Glutamatergic neuron (in vitro differentiated cells): ENCODE measurements at regions not wholly inside any gene's neighbourhood (a gene's known extent, or its start where the extent isn't known, plus 50 kb on each side); places are given as distances from the start of the nearest gene placed in this dataset.

ENCODE experiments used
- DNase-seq: peaks from one replicate; pipeline ENCODE4 v3.0.0; 2022
- H3K27ac Mint-ChIP-seq: one replicate; pipeline ENCODE4 v1.8.0; 2020; ENCODE audit warnings: mild to moderate bottlenecking, mixed read lengths, inconsistent platforms; ENCODE audit not compliant: unreplicated experiment
- H3K27me3 Mint-ChIP-seq: one replicate; pipeline ENCODE4 v1.8.0; 2020; ENCODE audit warnings: mild to moderate bottlenecking, moderate library complexity, mixed read lengths, inconsistent platforms; ENCODE audit not compliant: unreplicated experiment
- H3K36me3 Mint-ChIP-seq: one replicate; pipeline ENCODE4 v1.8.0; 2020; ENCODE audit warnings: mild to moderate bottlenecking, mixed read lengths, inconsistent platforms; ENCODE audit not compliant: unreplicated experiment
- H3K4me1 Mint-ChIP-seq: one replicate; pipeline ENCODE4 v1.8.0; 2020; ENCODE audit warnings: mild to moderate bottlenecking, low read depth, mixed read lengths, inconsistent platforms; ENCODE audit not compliant: unreplicated experiment
- H3K4me3 Mint-ChIP-seq: one replicate; pipeline ENCODE4 v1.8.0; 2020; ENCODE audit warnings: mild to moderate bottlenecking, mixed read lengths, inconsistent platforms; ENCODE audit not compliant: unreplicated experiment
- H3K9me3 Mint-ChIP-seq: one replicate; pipeline ENCODE4 v1.8.0; 2020; ENCODE audit warnings: mild to moderate bottlenecking, moderate library complexity, mixed read lengths, inconsistent platforms; ENCODE audit not compliant: unreplicated experiment
- CTCF ChIP-seq: fragments of 200-600 bp; sonication (generic); IDR thresholded peaks from one replicate; pipeline ENCODE4 v1.5.0; 2021; ENCODE audit not compliant: partially characterized antibody, unreplicated experiment

- Mint-ChIP-seq H3K4me1 (no peaks in the 10 kb centered on the region), H3K4me3 (no peak overlapping the region), H3K36me3 (no peaks in the 10 kb centered on the region), H3K27me3 (peaks cover 2% of the 10 kb centered on the region), H3K9me3 (no peaks in the 10 kb centered on the region), H3K27ac (no peak overlapping the region)
- no peak for TF ChIP-seq CTCF
- DNase-seq = no peak
Observed at GRCh38 chr9:109568568-109569210, 70.6 kb upstream of the PTPN3 start.

- no peak for DNase-seq
- Mint-ChIP-seq H3K27ac (no peak overlapping the region), H3K9me3 (peaks cover 2% of the 10 kb centered on the region)
Observed at GRCh38 chr9:109574061-109574882, 76.2 kb upstream of the PTPN3 start.

GRCh38 chr9:109576762-109577161, 78.7 kb upstream of the PTPN3 start:
- no peaks in the 10 kb centered on the region for H3K4me1 Mint-ChIP-seq
- no peak overlapping the region for H3K27ac Mint-ChIP-seq
- DNase-seq = no peak
- H3K9me3 Mint-ChIP-seq = peaks cover 2% of the 10 kb centered on the region
- TF ChIP-seq CTCF = no peak
- no peaks in the 10 kb centered on the region for H3K36me3 Mint-ChIP-seq
- no peak overlapping the region for H3K4me3 Mint-ChIP-seq
- no peaks in the 10 kb centered on the region for H3K27me3 Mint-ChIP-seq

More at GRCh38 chr9:109574061-109574882, 76.2 kb upstream of the PTPN3 start:
- no peaks in the 10 kb centered on the region for H3K4me1 Mint-ChIP-seq
- no peak overlapping the region for H3K4me3 Mint-ChIP-seq
- no peaks in the 10 kb centered on the region for H3K36me3 Mint-ChIP-seq
- H3K27me3 Mint-ChIP-seq = peaks cover 2% of the 10 kb centered on the region
- TF ChIP-seq CTCF = peak; percentile 78

GRCh38 chr9:109579191-109579948, 81.3 kb upstream of the PTPN3 start:
- Mint-ChIP-seq H3K27ac (no peak overlapping the region), H3K4me3 (no peak overlapping the region), H3K9me3 (peaks cover 2% of the 10 kb centered on the region), H3K36me3 (no peaks in the 10 kb centered on the region), H3K4me1 (no peaks in the 10 kb centered on the region), H3K27me3 (no peaks in the 10 kb centered on the region)
- no peak for TF ChIP-seq CTCF
- DNase-seq = no peak
